Activated B cell treated with CpG ODN at 0.5 μM for 24 hours (primary cell): ENCODE measurements at regions not wholly inside any gene's neighbourhood (a gene's known extent, or its start where the extent isn't known, plus 50 kb on each side); places are given as distances from the start of the nearest gene placed in this dataset.
"Not testable (repeated sequence)": the region's sequence is repeated elsewhere in the genome, so short reads cannot be mapped to it uniquely, and the experiment has no call there.

Experiments
- ATAC-seq: fragments of 200-7000 bp; cut with Tn5 transposase; one replicate; pipeline ENCODE4 v1.10.0; 2021; ENCODE audit warnings: low read depth, mild to moderate bottlenecking, moderate library complexity
- CTCF ChIA-PET: fragments of 350-600 bp; sonication (Branson Sonifier 250); formaldehyde crosslinking; loops from one replicate; lab custom pipeline; 2021; ENCODE audit warnings: antibody characterized with exemption; lab: Charles Lee
- POLR2A ChIA-PET: fragments of 350-600 bp; sonication (Branson Sonifier 250); formaldehyde crosslinking; loops from one replicate; lab custom pipeline; 2021; ENCODE audit warnings: antibody characterized with exemption; lab: Charles Lee
- DNase-seq: peaks from one replicate; pipeline ENCODE4 v3.0.0; 2022
- H3K27ac Mint-ChIP-seq: one replicate; pipeline ENCODE4 v1.8.0; 2020; ENCODE audit warnings: mixed read lengths
- H3K27me3 Mint-ChIP-seq: one replicate; pipeline ENCODE4 v1.8.0; 2021; ENCODE audit warnings: mixed read lengths
- H3K36me3 Mint-ChIP-seq: one replicate; pipeline ENCODE4 v1.8.0; 2021; ENCODE audit warnings: low read depth, mixed read lengths
- H3K4me1 Mint-ChIP-seq: one replicate; pipeline ENCODE4 v1.8.0; 2021; ENCODE audit warnings: mixed read lengths
- H3K4me3 Mint-ChIP-seq: one replicate; pipeline ENCODE4 v1.8.0; 2020; ENCODE audit warnings: mild to moderate bottlenecking, mixed read lengths
- H3K9me3 Mint-ChIP-seq: one replicate; pipeline ENCODE4 v1.8.0; 2020; ENCODE audit warnings: mixed read lengths
- CTCF ChIP-seq: fragments of 200-600 bp; IDR thresholded peaks from one replicate; pipeline ENCODE4 v1.8.0; 2022; ENCODE audit warnings: antibody characterized with exemption, mild to moderate bottlenecking
- intact Hi-C: fragments of 100-400 bp; cut with micrococcal nuclease; formaldehyde crosslinking; loops from one replicate; pipeline ENCODE4 v1.15.1; 2024

GRCh38 chr20:52071136-52071535 is 120.4 kb downstream of the ZFP64 start:
- TF ChIP-seq CTCF = no peak
- no peak overlapping the region for H3K4me3 Mint-ChIP-seq
- H3K9me3 Mint-ChIP-seq = peaks cover 4% of the 10 kb centered on the region
- H3K27me3 Mint-ChIP-seq = no peaks in the 10 kb centered on the region
- no peaks in the 10 kb centered on the region for H3K36me3 Mint-ChIP-seq
- ChIA-PET CTCF (no interaction called here), POLR2A (no interaction called here)
- no peaks in the 10 kb centered on the region for H3K4me1 Mint-ChIP-seq
- H3K27ac Mint-ChIP-seq = no peak overlapping the region
- ATAC-seq (no peak), DNase-seq (no peak)
- intact Hi-C loops = no loop called here

- Mint-ChIP-seq H3K27me3 (peaks cover 2% of the 10 kb centered on the region), H3K4me3 (no peak overlapping the region), H3K27ac (no peak overlapping the region), H3K9me3 (peaks cover 3% of the 10 kb centered on the region), H3K36me3 (no peaks in the 10 kb centered on the region), H3K4me1 (no peaks in the 10 kb centered on the region)
- ChIA-PET POLR2A (no interaction called here), CTCF (no interaction called here)
- ATAC-seq (no peak), DNase-seq (no peak)
- no peak for TF ChIP-seq CTCF
- intact Hi-C loops = no loop called here
Observed at GRCh38 chr20:52064931-52065330, 126.6 kb downstream of the ZFP64 start.

GRCh38 chr20:52062452-52063209 is 128.9 kb downstream of the ZFP64 start:
- intact Hi-C loops = no loop called here
- Mint-ChIP-seq H3K9me3 (peaks cover 3% of the 10 kb centered on the region), H3K27me3 (peaks cover 2% of the 10 kb centered on the region), H3K36me3 (peaks cover 2% of the 10 kb centered on the region), H3K27ac (no peak overlapping the region), H3K4me3 (no peak overlapping the region), H3K4me1 (no peaks in the 10 kb centered on the region)
- ChIA-PET POLR2A (no interaction called here), CTCF (no interaction called here)
- TF ChIP-seq CTCF = no peak
- no peak for DNase-seq
- no peak for ATAC-seq

GRCh38 chr20:52060794-52061714 is 130.5 kb downstream of the ZFP64 start:
- intact Hi-C loops = no loop called here
- TF ChIP-seq CTCF = no peak
- no peak for DNase-seq
- no peak overlapping the region for H3K27ac Mint-ChIP-seq
- ChIA-PET POLR2A (no interaction called here), CTCF (no interaction called here)
- H3K36me3 Mint-ChIP-seq = peaks cover 10% of the 10 kb centered on the region
- no peaks in the 10 kb centered on the region for H3K4me1 Mint-ChIP-seq
- peaks cover 2% of the 10 kb centered on the region for H3K27me3 Mint-ChIP-seq
- no peak for ATAC-seq
- no peak overlapping the region for H3K4me3 Mint-ChIP-seq
- H3K9me3 Mint-ChIP-seq = peaks cover 13% of the 10 kb centered on the region

GRCh38 chr20:52057133-52057532 is 134.4 kb downstream of the ZFP64 start:
- H3K27ac Mint-ChIP-seq, POLR2A ChIA-PET, ATAC-seq: not testable (repeated sequence)

More at GRCh38 chr20:52057133-52057532, 134.4 kb downstream of the ZFP64 start:
- DNase-seq, H3K27me3 Mint-ChIP-seq, intact Hi-C loops, CTCF ChIA-PET, H3K4me1 Mint-ChIP-seq, H3K4me3 Mint-ChIP-seq: not testable (repeated sequence)
- H3K9me3 Mint-ChIP-seq = peaks cover 14% of the 10 kb centered on the region
- peaks cover 13% of the 10 kb centered on the region for H3K36me3 Mint-ChIP-seq
